ENCODE measurements at regions not wholly inside any gene's neighbourhood (a gene's known extent, or its start where the extent isn't known, plus 50 kb on each side); places are given as distances from the start of the nearest gene placed in this dataset.

DNA sequence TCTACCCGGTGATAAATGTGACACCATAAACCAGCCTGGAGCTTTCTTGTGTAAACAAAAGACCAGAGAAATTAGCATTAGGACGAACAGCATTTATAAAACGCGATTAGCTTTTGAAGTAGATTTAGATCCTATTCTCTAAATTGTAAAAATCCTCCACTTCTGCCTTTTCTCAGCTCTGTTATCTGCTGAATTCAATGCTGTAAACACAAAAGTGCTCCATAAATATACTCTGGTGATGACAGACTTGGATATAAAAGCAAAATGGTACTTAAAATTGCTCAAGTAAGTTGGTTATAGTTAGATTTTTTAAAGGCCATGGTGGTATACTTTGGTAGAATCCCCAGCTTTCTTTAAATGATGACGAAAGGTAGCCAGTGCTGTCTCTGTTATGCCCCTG, 114.6 kb upstream of the RMST start:
- no peak for DNase-seq

DNA sequence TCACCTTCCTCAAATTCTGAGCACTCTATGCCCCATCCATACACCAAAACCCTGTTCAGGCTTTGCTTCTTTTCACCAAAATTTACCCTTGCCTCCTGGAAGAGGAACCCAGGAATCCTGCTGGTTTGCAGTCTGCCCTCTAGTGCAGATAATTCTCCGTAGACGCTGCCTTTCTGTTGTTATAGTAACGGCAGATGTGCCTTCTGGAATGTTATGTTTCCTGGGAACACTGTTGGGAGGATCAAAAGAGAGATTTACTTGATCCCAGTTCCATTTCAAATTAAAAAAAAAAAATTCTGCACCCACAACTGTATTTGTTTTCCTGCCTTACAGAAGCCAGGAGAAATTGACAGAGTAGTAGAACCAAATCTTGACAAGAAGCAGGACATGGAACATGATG, 104.2 kb upstream of the RMST start:
- no peak for DNase-seq

DNA sequence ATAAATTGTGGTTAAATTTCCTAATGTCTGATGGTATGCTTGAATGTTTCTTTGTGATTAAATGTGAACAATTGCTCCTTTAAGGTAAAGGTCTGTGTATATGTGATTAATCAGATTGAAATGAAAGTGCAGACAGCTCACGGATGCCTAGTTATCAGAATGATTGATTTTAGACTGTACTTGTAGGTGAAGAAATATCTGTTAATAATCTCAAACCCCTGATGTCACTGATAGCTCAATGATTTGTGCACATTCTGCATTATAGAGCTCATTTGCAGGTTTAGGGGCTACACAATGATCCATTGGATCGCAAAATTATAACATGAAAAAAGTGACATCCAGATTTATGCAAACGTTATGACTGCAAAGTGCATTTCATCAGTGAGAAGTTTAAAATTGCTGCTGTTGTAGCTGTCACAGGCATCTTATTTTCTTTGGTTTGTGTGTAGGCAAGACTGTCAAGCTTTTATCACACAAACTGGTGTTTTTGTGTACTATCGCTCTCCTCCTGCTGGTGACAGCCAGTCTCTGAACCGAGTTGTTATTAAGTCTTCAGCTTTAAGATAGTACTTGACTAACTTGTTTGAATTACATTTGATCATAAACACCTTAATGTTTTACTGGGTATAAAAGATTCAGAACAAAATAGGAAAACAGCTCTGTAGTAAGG, 103.4 kb upstream of the RMST start:
- DNase-seq, result no peak

DNA sequence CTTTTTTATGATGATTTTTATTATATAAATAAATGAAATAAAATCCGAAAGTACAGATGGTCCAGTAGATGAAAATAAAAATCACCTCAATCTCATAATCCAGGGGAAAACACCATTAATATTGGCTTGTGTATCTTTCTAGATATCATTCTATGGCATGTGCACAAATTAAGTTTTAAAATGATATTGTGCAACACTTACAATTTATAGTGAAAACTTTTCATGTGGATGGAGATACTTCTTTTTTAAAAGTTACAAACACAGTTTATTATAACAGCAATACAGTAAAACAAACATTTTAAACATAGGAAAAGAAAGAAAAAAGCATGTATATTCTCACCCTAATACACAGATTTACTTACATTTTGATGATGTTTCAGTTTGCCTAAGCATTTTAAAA, 98.9 kb upstream of the RMST start:
- no peak for DNase-seq

DNA sequence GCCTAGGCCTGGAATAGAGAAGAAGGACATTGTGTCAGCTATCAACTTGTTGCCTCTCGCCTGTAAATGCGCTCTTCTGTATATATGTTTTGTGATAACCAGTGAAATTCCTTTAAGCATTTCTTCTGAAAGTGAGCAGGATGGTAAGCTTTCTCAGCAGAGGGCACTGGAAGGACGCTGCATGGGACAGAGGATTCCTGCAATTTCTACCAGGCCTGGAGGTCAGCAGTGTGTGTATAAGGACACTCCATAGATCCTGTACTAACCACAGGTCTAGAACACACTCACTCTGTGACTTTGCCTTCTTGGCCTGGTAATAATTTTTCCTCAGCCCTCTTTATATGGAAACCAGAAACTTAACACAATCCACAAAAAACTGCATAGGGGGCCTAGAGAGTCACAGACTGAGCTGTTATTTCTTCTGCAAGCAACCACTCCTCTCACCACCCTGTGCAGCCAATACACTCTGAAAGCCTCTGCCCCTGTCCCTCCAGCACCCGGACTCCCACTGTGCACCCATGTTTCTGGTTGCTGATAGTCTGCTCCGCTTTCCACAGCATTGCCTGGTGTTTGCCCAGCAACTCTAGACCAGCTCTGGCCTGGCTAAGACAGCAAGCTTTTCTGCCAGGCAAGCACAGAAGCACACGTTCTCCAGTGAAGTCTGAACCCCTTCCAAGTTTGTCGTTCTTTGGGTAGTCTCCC, 94.0 kb upstream of the RMST start:
- no peak for DNase-seq

DNA sequence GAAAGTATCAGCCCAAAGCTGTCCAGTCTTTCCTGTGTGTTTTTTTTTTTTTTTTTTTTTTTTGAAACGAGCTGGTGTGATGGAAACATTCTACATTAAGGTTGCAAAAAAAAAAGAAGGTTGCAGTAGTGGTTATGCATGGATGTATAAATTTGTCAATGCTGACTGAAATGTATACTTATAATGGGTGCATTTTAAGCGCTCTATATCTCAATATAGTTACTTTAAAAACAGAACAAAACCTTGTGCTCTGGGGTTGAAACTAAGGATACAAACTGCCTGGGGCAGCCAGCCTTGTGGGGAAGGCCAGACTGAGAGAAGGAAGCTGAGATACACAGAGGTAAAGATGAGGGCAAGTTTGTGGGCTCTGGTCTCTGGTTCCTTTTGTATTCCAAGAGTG, 87.3 kb upstream of the RMST start:
- DNase-seq, result no peak

DNA sequence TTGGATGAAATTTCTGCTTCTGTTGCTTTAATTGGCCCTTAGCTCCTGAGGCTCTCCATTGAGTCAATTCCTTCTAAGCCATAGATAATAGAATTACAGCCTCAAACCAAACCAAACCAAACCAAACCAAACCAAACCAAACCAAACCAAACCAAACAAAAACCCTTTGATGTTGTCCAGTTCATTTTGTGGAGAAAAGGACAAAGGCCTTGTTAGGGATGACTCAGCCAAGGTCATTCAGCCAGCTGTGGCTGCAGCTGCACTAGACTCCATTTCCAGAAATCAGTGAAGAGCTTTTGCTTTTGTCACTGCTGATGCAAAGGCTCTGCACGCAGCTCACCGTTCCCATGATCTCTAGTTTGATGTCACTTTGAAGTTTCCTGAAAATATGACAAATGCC, 82.2 kb upstream of the RMST start:
- DNase-seq, result no peak

DNA sequence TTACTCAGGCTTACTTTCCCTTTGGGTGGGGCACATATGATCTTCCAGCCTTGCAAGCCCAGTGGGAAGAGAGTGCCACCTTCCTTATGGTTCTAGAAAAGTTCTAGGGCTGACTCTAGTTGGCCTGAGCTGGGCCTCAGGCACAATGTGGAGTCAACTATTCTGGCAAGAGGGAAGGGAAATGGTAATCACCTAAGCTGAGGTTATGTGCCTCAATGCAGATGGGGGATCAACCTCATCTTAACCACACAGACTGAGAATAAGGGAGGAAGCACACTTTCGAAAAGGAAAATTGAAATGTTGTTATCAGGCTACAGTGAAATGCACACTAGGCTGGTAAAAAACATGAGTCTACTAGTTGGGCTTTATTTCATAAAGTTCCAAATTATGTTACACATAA, 77.5 kb upstream of the RMST start:
- no peak for DNase-seq

DNA sequence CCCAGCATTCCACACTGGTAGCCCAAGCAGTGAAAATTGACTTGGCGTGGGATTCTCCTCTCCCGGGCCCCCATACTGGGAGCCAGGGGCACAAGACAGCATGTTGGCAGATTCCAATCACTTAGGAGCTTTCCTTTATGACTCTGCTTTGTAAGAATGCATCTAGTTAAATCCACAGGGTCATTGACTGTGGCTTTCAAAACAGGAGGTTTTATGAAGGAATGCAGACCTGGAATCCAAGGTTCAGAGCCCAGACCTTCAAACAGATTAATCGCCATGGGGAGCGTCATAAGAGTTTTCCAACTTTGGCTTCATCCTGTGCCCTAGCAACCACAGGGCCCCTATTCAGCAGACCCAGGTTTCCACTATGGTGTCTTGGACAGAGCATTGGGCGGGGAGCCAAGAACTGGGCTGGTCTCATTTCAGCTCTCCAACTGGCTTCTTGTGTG, 76.4 kb upstream of the RMST start:
- no peak for DNase-seq

DNA sequence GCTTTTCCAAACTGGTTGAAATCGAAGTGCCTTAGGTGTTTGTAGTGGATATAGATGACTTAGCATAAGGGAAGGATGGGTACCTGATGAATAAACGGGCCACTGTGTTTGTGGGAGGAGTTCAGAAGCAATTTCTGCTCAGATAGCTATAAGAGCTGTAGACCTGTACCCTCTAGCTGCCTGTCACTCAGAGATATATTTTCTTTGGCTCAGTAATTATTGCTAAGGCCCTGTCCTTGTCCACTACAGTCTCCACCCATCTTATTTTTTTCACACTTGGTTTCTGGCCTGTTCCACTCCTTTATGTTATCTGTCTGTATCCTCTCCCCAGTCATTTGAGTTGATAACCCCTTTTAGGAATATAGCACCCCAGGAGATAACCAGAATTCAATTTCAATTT, 74.8 kb upstream of the RMST start:
- no peak for DNase-seq

DNA sequence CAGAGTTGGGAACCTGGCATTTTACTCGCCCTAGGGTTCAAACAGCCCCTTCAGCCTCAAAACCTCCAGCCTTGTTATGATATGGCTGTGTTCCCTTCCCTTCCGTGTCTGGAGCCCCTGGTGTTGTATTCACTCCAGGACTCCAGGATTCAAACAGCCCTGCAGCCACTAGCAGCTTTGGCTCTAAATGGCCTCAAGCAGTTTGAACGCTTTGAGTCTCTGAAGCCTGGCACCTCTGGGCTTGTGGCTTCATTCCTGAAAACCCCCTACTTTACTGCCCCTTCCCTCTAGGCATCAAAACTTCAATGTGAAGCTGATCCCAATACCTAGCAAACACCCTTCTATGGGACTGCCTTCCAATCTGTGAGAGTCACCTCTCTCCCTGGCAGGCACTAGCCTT, 67.9 kb upstream of the RMST start:
- DNase-seq, result no peak

DNA sequence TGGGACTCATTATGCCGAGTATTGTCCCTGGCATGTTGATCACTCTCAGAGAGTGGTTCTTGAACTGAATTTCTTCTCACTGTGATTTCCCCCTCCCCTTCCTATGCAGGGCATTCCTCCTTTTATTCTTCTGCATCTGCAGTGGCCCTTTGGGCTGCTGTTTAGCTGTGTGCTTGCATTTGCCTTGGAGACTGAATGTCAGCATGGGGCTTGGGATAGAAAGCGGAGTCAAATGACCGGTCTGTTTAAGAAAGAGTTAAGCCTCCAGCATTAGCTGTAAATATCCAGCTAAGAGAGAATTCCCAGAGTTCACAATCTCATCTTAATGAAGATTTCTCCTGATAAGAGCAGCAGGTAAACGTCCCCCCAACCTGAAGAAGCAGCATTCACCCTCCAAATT, 65.6 kb upstream of the RMST start:
- no peak for DNase-seq

DNA sequence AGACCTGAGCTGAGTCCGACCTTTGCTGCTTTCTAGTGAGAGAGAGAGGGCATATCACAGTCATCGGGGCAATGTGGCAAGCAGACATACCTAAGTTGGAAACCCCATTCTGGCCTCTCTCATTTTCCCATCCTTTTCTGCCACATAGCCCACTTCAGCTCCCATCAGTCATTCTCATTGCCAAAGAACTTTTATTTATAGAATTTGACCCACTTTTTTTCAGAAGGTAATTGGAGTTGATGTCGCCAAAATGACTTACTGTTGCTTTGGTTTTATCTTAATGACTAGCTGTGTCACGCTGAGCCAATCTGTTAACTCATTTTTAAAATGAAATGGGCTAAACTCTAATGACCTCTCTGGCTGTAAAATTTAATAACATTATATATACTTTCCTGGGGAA, 63.9 kb upstream of the RMST start:
- no peak for DNase-seq

DNA sequence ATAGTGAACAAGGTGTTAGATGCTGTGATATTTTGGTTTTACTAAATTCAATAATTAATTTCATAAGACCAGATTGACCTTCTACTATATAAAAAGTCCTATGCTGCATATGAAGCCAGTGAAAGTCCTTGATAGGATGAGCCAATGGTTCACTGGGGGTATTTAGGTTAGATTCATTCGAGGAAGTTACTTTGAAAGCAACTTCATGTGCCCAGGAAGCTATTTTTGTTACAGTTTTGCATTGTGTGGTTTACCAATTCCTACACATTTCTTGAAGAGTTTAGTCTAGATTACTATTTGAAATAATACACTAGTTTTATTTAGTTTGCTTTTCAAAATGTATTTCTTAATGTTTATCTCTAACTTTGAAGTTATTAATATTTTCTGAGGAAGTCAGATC, 58.5 kb upstream of the RMST start:
- DNase-seq, result no peak

DNA sequence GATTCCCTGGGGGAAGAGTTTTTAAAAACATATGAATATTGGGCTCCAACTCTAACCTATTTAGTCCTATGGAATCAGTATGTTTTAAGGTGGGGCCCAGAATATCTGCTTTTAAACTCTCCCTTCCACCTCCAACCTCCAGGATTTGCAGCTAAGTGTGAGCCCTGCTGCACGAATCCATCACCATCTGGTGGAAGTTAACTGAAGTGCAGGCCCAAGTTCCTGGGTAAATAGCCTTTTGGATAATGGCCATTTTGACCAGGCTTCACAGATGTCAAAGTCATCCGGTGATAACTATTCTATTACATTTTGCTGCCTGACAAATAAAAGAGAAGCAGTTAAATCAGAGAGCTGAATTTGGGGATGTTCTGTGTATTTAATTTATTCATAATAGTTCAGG, 58.1 kb upstream of the RMST start:
- peak in 1 of 5 donors; percentile 0 for DNase-seq

DNA sequence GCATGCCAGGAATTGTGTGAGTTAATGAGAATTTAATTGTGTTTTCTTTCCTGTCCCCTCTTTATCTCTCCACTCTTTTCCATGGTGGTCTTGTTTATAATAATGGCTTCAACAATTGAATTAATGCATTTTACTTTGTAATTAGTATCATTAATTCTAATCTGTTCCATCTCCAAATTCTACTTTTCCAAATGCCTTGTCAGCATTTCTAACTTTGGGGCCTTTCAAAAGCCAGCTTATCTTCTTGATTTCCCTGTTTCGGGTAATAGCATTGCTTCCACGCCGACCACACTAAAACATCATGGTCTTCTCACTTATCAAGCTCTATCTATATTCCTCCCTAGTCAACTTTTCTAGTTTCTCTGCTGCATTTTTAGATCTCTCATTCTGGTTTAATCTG, 54.2 kb upstream of the RMST start:
- DNase-seq, result no peak

DNA sequence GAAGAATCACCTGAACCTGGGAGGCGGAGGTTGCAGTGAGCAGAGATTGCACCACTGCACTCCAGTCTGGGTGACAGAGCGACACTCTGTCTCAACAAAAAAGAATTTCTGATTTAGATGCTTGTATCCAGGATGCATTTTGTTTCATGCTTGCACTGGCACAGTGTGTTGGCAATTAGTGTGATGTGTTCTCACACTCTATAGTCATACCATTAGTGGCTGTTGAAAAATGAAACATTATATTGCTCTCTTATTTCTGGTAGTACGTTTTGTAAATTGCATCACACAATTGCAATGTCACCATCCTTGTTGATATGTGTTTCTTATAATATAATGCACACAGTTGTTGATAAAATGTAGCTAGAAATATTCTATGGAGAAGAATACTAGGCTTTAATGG, 51.3 kb upstream of the RMST start:
- DNase-seq, result no peak

Data from T-helper 1 cell (primary cell).